Ishikawa (cell line): ENCODE measurements at regions not wholly inside any gene's neighbourhood (a gene's known extent, or its start where the extent isn't known, plus 50 kb on each side); places are given as distances from the start of the nearest gene placed in this dataset.

ENCODE experiments used
- CEBPB ChIP-seq: IDR thresholded peaks from 2 replicates; pipeline ENCODE4 v1.6.1; 2012
- CREB1 ChIP-seq: IDR thresholded peaks from 2 replicates; pipeline ENCODE4 v1.6.1; 2012; ENCODE audit warnings: low read depth
- EGR1 ChIP-seq: IDR thresholded peaks from 2 replicates; pipeline ENCODE4 v1.6.1; 2012
- EP300 ChIP-seq: IDR thresholded peaks from 2 replicates; pipeline ENCODE4 v1.6.1; 2012; ENCODE audit warnings: borderline replicate concordance
- NFIC ChIP-seq: IDR thresholded peaks from 2 replicates; pipeline ENCODE4 v1.6.1; 2012
- RAD21 ChIP-seq: IDR thresholded peaks from 2 replicates; pipeline ENCODE4 v1.6.1; 2012; ENCODE audit warnings: low read depth
- TAF1 ChIP-seq: IDR thresholded peaks from 2 replicates; pipeline ENCODE4 v1.6.1; 2012; ENCODE audit warnings: low read depth, mild to moderate bottlenecking
- TCF12 ChIP-seq: IDR thresholded peaks from 2 replicates; pipeline ENCODE4 v1.6.1; 2012; ENCODE audit warnings: low read depth
- TEAD4 ChIP-seq: IDR thresholded peaks from 2 replicates; pipeline ENCODE4 v1.6.1; 2012
- YY1 ChIP-seq: IDR thresholded peaks from 2 replicates; pipeline ENCODE4 v1.6.1; 2012; ENCODE audit warnings: low read depth
- ZBTB7A ChIP-seq: IDR thresholded peaks from 2 replicates; pipeline ENCODE4 v1.6.1; 2012; ENCODE audit warnings: low read depth
- TF ChIP-seq, protein P1 (sequence below): IDR thresholded peaks from 2 replicates; pipeline ENCODE4 v1.6.1; 2012; ENCODE audit warnings: low read depth, mild to moderate bottlenecking
- TF ChIP-seq, protein P2 (sequence below): IDR thresholded peaks from 2 replicates; pipeline ENCODE4 v1.6.1; 2012
- TF ChIP-seq, protein P3 (sequence below): IDR thresholded peaks from 2 replicates; pipeline ENCODE4 v1.6.1; 2012

DNA sequence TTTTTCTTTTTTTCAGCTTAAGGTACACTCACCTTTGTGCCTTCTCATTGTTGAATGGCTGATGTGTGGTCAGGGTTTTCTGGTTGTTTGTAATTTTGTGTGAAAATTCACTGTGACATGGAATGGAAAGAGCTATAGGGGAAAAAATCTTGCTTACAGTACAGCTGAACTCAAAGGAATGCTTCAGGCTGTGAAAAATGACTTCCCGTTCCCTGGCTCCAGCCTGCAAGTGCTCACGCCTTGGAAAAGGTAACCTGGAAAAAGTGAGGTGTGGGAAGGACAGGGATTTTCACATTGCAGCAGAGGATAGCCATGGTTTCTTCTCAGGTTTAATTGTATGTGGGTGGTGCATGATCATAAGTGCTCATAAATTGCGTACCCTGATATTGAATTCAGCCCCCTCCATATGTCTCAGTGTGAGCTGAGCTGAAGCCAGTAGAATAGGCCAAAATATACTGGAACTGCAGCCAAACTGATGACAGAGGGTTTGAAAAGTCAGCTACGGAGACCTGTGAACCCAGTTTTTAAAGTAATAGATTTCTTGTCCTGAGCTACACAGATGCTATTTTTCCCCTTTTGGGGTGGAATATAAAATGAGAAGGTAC is 228.7 kb upstream of the RASGRP1 start:
- TF ChIP-seq, protein P1, sequence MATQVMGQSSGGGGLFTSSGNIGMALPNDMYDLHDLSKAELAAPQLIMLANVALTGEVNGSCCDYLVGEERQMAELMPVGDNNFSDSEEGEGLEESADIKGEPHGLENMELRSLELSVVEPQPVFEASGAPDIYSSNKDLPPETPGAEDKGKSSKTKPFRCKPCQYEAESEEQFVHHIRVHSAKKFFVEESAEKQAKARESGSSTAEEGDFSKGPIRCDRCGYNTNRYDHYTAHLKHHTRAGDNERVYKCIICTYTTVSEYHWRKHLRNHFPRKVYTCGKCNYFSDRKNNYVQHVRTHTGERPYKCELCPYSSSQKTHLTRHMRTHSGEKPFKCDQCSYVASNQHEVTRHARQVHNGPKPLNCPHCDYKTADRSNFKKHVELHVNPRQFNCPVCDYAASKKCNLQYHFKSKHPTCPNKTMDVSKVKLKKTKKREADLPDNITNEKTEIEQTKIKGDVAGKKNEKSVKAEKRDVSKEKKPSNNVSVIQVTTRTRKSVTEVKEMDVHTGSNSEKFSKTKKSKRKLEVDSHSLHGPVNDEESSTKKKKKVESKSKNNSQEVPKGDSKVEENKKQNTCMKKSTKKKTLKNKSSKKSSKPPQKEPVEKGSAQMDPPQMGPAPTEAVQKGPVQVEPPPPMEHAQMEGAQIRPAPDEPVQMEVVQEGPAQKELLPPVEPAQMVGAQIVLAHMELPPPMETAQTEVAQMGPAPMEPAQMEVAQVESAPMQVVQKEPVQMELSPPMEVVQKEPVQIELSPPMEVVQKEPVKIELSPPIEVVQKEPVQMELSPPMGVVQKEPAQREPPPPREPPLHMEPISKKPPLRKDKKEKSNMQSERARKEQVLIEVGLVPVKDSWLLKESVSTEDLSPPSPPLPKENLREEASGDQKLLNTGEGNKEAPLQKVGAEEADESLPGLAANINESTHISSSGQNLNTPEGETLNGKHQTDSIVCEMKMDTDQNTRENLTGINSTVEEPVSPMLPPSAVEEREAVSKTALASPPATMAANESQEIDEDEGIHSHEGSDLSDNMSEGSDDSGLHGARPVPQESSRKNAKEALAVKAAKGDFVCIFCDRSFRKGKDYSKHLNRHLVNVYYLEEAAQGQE, result no peak
- TF ChIP-seq EP300 (no peak), NFIC (no peak), CEBPB (no peak), YY1 (no peak), CREB1 (no peak), TCF12 (no peak), TAF1 (no peak), RAD21 (no peak), EGR1 (no peak), ZBTB7A (no peak), TEAD4 (no peak)
- TF ChIP-seq, protein P2, sequence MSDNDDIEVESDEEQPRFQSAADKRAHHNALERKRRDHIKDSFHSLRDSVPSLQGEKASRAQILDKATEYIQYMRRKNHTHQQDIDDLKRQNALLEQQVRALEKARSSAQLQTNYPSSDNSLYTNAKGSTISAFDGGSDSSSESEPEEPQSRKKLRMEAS, result no peak
- TF ChIP-seq, protein P3, sequence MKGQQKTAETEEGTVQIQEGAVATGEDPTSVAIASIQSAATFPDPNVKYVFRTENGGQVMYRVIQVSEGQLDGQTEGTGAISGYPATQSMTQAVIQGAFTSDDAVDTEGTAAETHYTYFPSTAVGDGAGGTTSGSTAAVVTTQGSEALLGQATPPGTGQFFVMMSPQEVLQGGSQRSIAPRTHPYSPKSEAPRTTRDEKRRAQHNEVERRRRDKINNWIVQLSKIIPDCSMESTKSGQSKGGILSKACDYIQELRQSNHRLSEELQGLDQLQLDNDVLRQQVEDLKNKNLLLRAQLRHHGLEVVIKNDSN, result no peak
